GM12875 (cell line): ENCODE measurements at regions not wholly inside any gene's neighbourhood (a gene's known extent, or its start where the extent isn't known, plus 50 kb on each side); places are given as distances from the start of the nearest gene placed in this dataset.

Experiments used
- H3K4me3 ChIP-seq: one replicate; pipeline ENCODE4 v1.5.1; 2011; ENCODE audit warnings: low read depth, low read length, control low read depth
- TF ChIP-seq, protein P1 (sequence below): IDR thresholded peaks from 2 replicates; pipeline ENCODE4 v1.5.1; 2011; ENCODE audit warnings: low read depth, mild to moderate bottlenecking, control low read depth, inconsistent platforms, low read length, moderate library complexity, borderline replicate concordance; ENCODE audit not compliant: insufficient read depth

GRCh38 chr21:40901691-40902090 is 54.7 kb upstream of the DSCAM start:
- TF ChIP-seq, protein P1, sequence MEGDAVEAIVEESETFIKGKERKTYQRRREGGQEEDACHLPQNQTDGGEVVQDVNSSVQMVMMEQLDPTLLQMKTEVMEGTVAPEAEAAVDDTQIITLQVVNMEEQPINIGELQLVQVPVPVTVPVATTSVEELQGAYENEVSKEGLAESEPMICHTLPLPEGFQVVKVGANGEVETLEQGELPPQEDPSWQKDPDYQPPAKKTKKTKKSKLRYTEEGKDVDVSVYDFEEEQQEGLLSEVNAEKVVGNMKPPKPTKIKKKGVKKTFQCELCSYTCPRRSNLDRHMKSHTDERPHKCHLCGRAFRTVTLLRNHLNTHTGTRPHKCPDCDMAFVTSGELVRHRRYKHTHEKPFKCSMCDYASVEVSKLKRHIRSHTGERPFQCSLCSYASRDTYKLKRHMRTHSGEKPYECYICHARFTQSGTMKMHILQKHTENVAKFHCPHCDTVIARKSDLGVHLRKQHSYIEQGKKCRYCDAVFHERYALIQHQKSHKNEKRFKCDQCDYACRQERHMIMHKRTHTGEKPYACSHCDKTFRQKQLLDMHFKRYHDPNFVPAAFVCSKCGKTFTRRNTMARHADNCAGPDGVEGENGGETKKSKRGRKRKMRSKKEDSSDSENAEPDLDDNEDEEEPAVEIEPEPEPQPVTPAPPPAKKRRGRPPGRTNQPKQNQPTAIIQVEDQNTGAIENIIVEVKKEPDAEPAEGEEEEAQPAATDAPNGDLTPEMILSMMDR = no peak
- H3K4me3 ChIP-seq = no peak overlapping the region

DNA sequence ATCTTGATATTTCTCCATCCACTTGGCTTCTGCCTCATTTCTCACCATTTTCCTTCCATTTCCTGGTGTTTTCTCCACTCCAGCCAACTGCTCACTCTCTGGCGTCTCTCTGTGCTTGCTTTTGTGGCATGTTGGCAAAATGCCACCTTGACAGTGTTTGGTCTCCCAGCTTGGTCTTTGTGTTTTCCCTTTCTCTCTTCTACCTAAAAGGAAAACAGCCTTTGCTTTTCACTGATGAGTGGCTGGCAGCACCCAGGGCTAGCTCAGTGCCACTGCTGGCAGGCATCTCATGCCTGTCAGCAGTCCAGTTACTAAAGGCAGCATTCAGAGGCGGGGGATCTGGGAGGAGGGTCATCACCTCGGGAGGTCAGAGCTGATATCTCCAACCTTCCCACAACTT is 55.3 kb upstream of the DSCAM start:
- TF ChIP-seq, protein P1 = no peak
- H3K4me3 ChIP-seq = no peak overlapping the region

DNA sequence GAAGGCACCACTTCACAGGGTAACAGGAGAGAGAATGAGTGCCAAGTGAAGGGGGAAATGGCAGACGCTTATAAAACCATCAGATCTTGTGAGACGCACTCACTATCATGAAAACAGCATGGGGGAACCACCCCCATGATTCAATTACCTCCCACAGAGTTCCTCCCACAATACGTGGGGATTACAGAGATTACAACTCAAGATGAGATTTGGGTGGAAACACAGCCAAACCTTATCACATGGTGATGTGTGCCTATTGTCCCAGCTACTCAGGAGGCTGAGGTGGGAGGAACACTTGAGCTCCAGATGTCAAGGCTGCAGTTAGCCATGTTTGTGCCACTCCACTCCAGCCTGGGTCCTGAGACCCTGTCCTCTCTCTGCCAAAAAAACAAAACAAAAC is 56.0 kb upstream of the DSCAM start:
- no peak overlapping the region for H3K4me3 ChIP-seq
- TF ChIP-seq, protein P1 = no peak

DNA sequence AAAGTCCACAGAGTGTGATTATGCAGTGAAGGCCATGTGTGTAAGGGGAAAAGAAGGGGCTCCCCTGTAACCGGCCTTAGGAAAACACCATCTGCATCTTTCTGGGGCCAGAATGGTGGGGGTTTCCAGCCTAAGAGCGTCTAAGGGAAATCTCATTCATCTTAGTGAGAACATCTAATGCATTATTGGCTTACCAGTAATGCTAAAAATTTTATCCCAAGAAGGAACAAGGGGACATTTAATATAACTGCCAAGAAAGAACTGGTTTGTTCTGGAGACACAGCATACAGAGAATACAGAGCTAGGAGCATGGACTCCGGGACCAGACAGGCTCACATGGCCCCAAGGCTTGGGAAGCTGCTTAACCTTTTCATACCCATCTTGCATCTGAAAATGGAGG is 58.3 kb upstream of the DSCAM start:
- TF ChIP-seq, protein P1 = no peak

GRCh38 chr21:40912375-40912774 is 65.4 kb upstream of the DSCAM start:
- TF ChIP-seq, protein P1 = no peak
- H3K4me3 ChIP-seq = no peak overlapping the region

More for the DNA sequence above, 58.3 kb upstream of the DSCAM start:
- no peak overlapping the region for H3K4me3 ChIP-seq

GRCh38 chr21:40915114-40915513 is 68.2 kb upstream of the DSCAM start:
- H3K4me3 ChIP-seq = no peak overlapping the region
- TF ChIP-seq, protein P1 = no peak

DNA sequence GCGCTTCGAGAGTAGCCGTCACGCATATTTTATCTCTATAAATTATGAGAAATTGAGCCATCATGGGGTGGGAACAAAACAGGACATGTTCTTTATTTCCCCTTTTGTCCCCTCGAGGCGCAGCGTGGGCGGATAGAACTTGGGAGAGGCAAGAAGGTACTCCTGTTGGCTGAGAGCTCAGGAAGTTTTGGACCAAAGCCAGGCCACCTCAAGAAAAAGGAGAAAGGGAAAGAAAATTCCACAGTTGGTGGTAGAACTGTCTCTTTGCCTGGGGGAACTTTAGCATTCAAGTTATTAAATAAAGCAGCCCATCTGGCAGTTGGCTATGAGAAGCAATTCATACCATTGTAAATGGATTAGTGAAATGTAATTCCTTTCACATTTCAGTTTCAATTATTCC is 76.4 kb upstream of the DSCAM start:
- TF ChIP-seq, protein P1 = no peak
- H3K4me3 ChIP-seq = no peak overlapping the region
